AG04450 (cell line): ENCODE measurements at regions not wholly inside any gene's neighbourhood (a gene's known extent, or its start where the extent isn't known, plus 50 kb on each side); places are given as distances from the start of the nearest gene placed in this dataset.
"Not testable (repeated sequence)": the region's sequence is repeated elsewhere in the genome, so short reads cannot be mapped to it uniquely, and the experiment has no call there.

Source experiments
- CTCF ChIA-PET: fragments of 300-600, 350-600 bp; formaldehyde crosslinking; extraction: SDS; loops from one replicate; lab custom pipeline; 2022; ENCODE audit warnings: antibody characterized with exemption, inconsistent platforms; lab: Charles Lee
- POLR2A ChIA-PET: fragments of 350-600 bp; formaldehyde crosslinking; extraction: SDS; loops from one replicate; lab custom pipeline; 2021; ENCODE audit warnings: antibody characterized with exemption, inconsistent platforms; lab: Yijun Ruan, JAX
- DNase-seq: peaks from one replicate; pipeline ENCODE4 v3.0.0-alpha.2; 2011; ENCODE audit warnings: low read depth, low spot score
- H3K27ac ChIP-seq: one replicate; pipeline ENCODE4 v1.5.1; 2012; ENCODE audit warnings: low read depth, low read length, control low read depth
- H3K27me3 ChIP-seq: one replicate; pipeline ENCODE4 v1.6.0; 2012; ENCODE audit warnings: low read length; ENCODE audit not compliant: control insufficient read depth, insufficient read depth
- H3K4me3 ChIP-seq: 2 replicates; pipeline ENCODE4 v1.5.1; 2011; ENCODE audit warnings: mild to moderate bottlenecking, low read depth, low read length, control low read depth
- H3K9me3 ChIP-seq: 2 replicates; pipeline ENCODE4 v1.5.1; 2012; ENCODE audit warnings: low read length; ENCODE audit not compliant: control insufficient read depth, insufficient read depth
- CTCF ChIP-seq: IDR thresholded peaks from 2 replicates; pipeline ENCODE4 v1.5.1; 2011; ENCODE audit warnings: low read depth, low read length, control low read depth, inconsistent platforms

GRCh38 chr2:82998781-82999180, 1460.3 kb downstream of the SUCLG1 start:
- no peak for DNase-seq
- H3K27ac ChIP-seq, result no peak overlapping the region
- ChIA-PET POLR2A (no interaction called here), CTCF (no interaction called here)
- H3K27me3 ChIP-seq, result no peaks in the 10 kb centered on the region
- H3K4me3 ChIP-seq, result no peak overlapping the region
- no peak for TF ChIP-seq CTCF
- no peaks in the 10 kb centered on the region for H3K9me3 ChIP-seq

- H3K27ac ChIP-seq, result no peak overlapping the region
- DNase-seq, result no peak
- CTCF ChIA-PET, result no interaction called here
- H3K4me3 ChIP-seq, result no peak overlapping the region
- H3K9me3 ChIP-seq, result no peaks in the 10 kb centered on the region
- POLR2A ChIA-PET, result no interaction called here
- TF ChIP-seq CTCF, result no peak
- H3K27me3 ChIP-seq, result no peaks in the 10 kb centered on the region
Observed at GRCh38 chr2:82996217-82996616, 1462.9 kb downstream of the SUCLG1 start.

- H3K9me3 ChIP-seq, result no peaks in the 10 kb centered on the region
- no peak overlapping the region for H3K27ac ChIP-seq
- POLR2A ChIA-PET, result no interaction called here
- CTCF ChIA-PET, result no interaction called here
- H3K4me3 ChIP-seq, result no peak overlapping the region
- no peaks in the 10 kb centered on the region for H3K27me3 ChIP-seq
- no peak for TF ChIP-seq CTCF
- no peak for DNase-seq
Observed at GRCh38 chr2:82994151-82994550, 1464.9 kb downstream of the SUCLG1 start.

GRCh38 chr2:82993609-82994008, 1465.5 kb downstream of the SUCLG1 start:
- Histone ChIP-seq H3K4me3 (no peak overlapping the region), H3K27me3 (no peaks in the 10 kb centered on the region), H3K9me3 (no peaks in the 10 kb centered on the region), H3K27ac (no peak overlapping the region)
- no peak for DNase-seq
- TF ChIP-seq CTCF, result no peak
- CTCF ChIA-PET, result no interaction called here
- POLR2A ChIA-PET, result no interaction called here

- Histone ChIP-seq H3K27me3 (no peaks in the 10 kb centered on the region), H3K27ac (no peak overlapping the region), H3K9me3 (no peaks in the 10 kb centered on the region), H3K4me3 (no peak overlapping the region)
- POLR2A ChIA-PET, result no interaction called here
- CTCF ChIA-PET, result no interaction called here
- no peak for TF ChIP-seq CTCF
- no peak for DNase-seq
Observed at GRCh38 chr2:82992968-82993367, 1466.1 kb downstream of the SUCLG1 start.

- POLR2A ChIA-PET, DNase-seq, H3K9me3 ChIP-seq, H3K4me3 ChIP-seq, CTCF ChIA-PET, H3K27ac ChIP-seq, H3K27me3 ChIP-seq: not testable (repeated sequence)
Observed at GRCh38 chr2:82987706-82988105, 1471.4 kb downstream of the SUCLG1 start.
